Lung (tissue), 11 donors: ENCODE measurements at regions not wholly inside any gene's neighbourhood (a gene's known extent, or its start where the extent isn't known, plus 50 kb on each side); places are given as distances from the start of the nearest gene placed in this dataset.

Source experiments
- ATAC-seq: fragments of 200-7000 bp; cut with Tn5 transposase; one replicate; pipeline ENCODE4 v1.9.1; 2020; ENCODE audit warnings: moderate number of reproducible peaks; ENCODE audit not compliant: insufficient read depth, low FRiP score
- DNase-seq, 3 donors: peaks; one replicate each; pipeline ENCODE4 v3.0.0-alpha.2; 2013 to 2017
- H3K27ac ChIP-seq, 2 donors: one replicate each; pipeline ENCODE4 v1.5.1; 2013; ENCODE audit warnings: mild to moderate bottlenecking in 2 of 2, moderate library complexity in 2 of 2, control low read depth in 1 of 2, inconsistent platforms in 1 of 2, low read depth in 1 of 2, low read length in 1 of 2
- H3K27me3 ChIP-seq, 3 donors: one replicate each; pipeline ENCODE4 v1.5.1; 2013; ENCODE audit warnings: low read length in 2 of 3; ENCODE audit not compliant: control insufficient read depth in 3 of 3, insufficient read depth in 3 of 3
- H3K36me3 ChIP-seq, 4 donors: one replicate each; pipeline ENCODE4 v1.5.1; 2013; ENCODE audit warnings: low read length in 4 of 4, mild to moderate bottlenecking in 1 of 4, moderate library complexity in 1 of 4; ENCODE audit not compliant: control insufficient read depth in 4 of 4, insufficient read depth in 4 of 4
- H3K4me1 ChIP-seq, 5 donors: one replicate each; pipeline ENCODE4 v1.5.1; 2013; ENCODE audit warnings: low read length in 5 of 5, mild to moderate bottlenecking in 2 of 5, moderate library complexity in 1 of 5; ENCODE audit not compliant: control insufficient read depth in 5 of 5, insufficient read depth in 5 of 5
- H3K4me3 ChIP-seq: one replicate; pipeline ENCODE4 v1.5.1; 2013; ENCODE audit warnings: mild to moderate bottlenecking, control low read depth, moderate library complexity
- H3K9ac ChIP-seq, 2 donors: one replicate each; pipeline ENCODE4 v1.5.1; 2013; ENCODE audit warnings: low read length in 2 of 2, control low read depth in 1 of 2; ENCODE audit not compliant: insufficient read depth in 1 of 2
- H3K9me3 ChIP-seq, 4 donors: one replicate each; pipeline ENCODE4 v1.5.1; 2013; ENCODE audit warnings: low read length in 3 of 4, mild to moderate bottlenecking in 1 of 4, moderate library complexity in 1 of 4; ENCODE audit not compliant: control insufficient read depth in 4 of 4, insufficient read depth in 3 of 4
- WGBS, 2 donors: extraction: QIAGEN DNeasy Blood & Tissue Kit; methylation state at CpG; one replicate each; pipeline ENCODE4 v1.1.7; 2013; 5-methylcytosine and 5-hydroxymethylcytosine counted together
- TF ChIP-seq, protein P1 (sequence below): IDR thresholded peaks from 2 replicates; pipeline ENCODE4 v1.5.1; 2012; ENCODE audit warnings: mild to moderate bottlenecking; ENCODE audit errors: control extremely low read depth, extremely low read depth
- donor health status: control.
- donor health status: control.
- donor health status: Bipolar disorder and iron deficiency.
- donor health status: healthy.
- donor health status: DM: yes; HTN: yes; CAD: no.

DNA sequence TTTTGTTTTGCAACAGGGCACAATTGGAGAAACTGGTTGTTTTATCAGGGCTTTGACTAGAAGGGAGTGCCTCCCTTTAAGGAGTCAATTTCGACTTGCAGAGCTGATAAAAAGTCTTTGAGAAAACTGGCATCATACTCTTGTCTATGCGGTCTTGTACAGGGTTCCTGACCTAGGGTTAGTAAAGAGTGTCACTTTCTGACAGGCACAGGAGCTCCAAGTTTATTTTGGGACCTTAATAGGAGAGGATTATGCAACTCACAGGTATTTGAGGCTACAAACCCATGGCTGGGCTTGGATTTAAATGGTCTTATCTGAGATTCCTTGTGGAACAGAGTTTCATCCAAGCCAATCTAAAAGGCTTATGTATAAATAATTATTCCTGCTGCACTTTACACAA lies 365.4 kb downstream of the HTR1B start:
- Histone ChIP-seq H3K4me3 (no peak overlapping the region), H3K4me1 (peaks cover 0 to 3% (median 0%) of the 10 kb centered on the region in 5 donors), H3K27ac (no peak overlapping the region), H3K9ac (no peak overlapping the region), H3K36me3 (no peaks in the 10 kb centered on the region), H3K9me3 (no peaks in the 10 kb centered on the region), H3K27me3 (no peaks in the 10 kb centered on the region)
- TF ChIP-seq, protein P1, sequence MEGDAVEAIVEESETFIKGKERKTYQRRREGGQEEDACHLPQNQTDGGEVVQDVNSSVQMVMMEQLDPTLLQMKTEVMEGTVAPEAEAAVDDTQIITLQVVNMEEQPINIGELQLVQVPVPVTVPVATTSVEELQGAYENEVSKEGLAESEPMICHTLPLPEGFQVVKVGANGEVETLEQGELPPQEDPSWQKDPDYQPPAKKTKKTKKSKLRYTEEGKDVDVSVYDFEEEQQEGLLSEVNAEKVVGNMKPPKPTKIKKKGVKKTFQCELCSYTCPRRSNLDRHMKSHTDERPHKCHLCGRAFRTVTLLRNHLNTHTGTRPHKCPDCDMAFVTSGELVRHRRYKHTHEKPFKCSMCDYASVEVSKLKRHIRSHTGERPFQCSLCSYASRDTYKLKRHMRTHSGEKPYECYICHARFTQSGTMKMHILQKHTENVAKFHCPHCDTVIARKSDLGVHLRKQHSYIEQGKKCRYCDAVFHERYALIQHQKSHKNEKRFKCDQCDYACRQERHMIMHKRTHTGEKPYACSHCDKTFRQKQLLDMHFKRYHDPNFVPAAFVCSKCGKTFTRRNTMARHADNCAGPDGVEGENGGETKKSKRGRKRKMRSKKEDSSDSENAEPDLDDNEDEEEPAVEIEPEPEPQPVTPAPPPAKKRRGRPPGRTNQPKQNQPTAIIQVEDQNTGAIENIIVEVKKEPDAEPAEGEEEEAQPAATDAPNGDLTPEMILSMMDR: no peak
- WGBS, 2 donors: 55 to 76% methylated on average over 2 of the region's 2 CpGs
- ATAC-seq: no peak
- DNase-seq: no peak

DNA sequence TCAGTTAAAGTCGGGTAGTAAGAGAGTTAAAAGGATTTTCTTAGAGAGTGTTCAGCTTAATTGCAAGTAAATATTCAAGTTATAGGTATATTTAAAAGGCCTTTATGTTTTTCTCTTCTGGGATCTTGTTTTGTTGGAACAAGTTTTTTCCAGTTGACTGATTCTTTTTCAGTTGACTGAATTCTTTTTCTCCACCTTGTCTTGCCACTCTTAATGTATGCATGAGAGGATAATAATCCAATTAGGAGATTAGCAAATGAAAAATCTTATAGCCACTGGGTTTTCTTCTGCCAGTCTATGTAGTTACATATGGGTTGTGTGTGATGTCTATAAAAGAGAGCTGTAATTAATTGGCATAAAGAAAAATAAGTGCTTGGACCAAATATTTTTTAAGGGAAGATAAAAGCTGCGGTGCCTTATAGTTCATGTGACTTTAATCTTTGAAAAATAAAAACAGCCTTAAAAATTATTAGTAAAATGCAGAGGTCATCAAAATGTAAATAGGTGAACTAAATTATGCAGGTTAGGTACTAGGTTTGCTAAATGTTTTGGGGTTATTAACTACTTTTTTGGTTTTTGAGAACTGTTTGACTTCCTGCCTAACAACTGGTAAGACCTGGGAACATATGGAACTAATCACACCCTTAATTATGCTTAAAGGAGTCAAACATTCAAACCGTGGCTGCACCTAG lies 367.2 kb downstream of the HTR1B start:
- no peak for DNase-seq
- no peaks in the 10 kb centered on the region for H3K27me3 ChIP-seq
- H3K9me3 ChIP-seq: no peaks in the 10 kb centered on the region
- H3K4me3 ChIP-seq: no peak overlapping the region
- H3K9ac ChIP-seq: no peak overlapping the region
- ATAC-seq: no peak
- TF ChIP-seq, protein P1: no peak
- H3K4me1 ChIP-seq: peaks cover 0 to 3% (median 0%) of the 10 kb centered on the region in 5 donors
- H3K27ac ChIP-seq: no peak overlapping the region
- WGBS, 2 donors: 71 to 75% methylated on average over 3 of the region's 3 CpGs
- H3K36me3 ChIP-seq: no peaks in the 10 kb centered on the region

DNA sequence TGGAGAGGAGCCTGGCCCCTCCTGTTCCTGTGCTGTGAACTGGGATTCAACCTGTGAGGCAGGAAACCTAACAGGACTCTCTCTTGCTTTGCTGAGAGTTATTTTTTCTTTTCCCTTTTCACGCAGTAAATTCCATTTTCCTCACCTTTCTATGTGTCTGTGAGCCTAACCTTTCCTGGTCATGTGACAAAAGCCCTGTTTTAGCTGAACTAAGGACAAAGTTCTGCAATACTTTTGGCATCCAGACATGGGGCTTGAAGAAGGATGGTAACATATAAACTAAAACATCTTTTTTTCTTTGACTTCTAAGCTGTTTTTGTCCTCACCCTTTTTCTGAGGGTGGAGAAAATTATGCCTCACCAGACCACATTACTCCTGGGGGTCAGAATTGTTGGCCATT lies 368.5 kb downstream of the HTR1B start:
- ATAC-seq (no peak), DNase-seq (no peak)
- WGBS, 2 donors: 86 to 89% methylated on average over 1 of the region's 1 CpG
- no peak overlapping the region for H3K9ac ChIP-seq
- H3K36me3 ChIP-seq: no peaks in the 10 kb centered on the region
- H3K9me3 ChIP-seq: no peaks in the 10 kb centered on the region
- TF ChIP-seq, protein P1: no peak
- H3K4me3 ChIP-seq: no peak overlapping the region
- H3K4me1 ChIP-seq: peaks cover 0 to 3% (median 0%) of the 10 kb centered on the region in 5 donors
- no peak overlapping the region for H3K27ac ChIP-seq
- H3K27me3 ChIP-seq: no peaks in the 10 kb centered on the region

DNA sequence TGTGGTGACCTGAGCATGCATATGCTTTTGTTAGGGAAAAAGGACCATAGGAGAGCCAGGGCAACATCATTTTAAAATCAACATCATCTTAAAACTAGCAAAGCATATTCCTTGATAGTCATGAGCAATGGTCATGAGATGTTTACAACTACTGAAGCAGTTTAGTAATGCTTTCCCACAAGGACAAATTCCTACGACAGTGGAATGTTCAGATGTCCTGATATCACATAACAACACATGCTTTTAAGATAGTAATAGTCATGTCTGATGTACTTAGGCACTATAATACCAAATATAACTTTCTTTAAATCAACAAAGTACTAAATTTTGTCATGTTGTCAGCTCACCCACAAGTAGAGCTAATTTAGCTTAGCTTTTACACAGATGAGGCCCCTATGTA lies 370.3 kb downstream of the HTR1B start:
- Histone ChIP-seq H3K4me3 (no peak overlapping the region), H3K9ac (no peak overlapping the region), H3K27me3 (no peaks in the 10 kb centered on the region), H3K36me3 (no peaks in the 10 kb centered on the region), H3K27ac (no peak overlapping the region), H3K4me1 (peaks cover 0 to 3% (median 0%) of the 10 kb centered on the region in 5 donors), H3K9me3 (no peaks in the 10 kb centered on the region)
- 48 to 71% methylated on average over 1 of the region's 1 CpG for WGBS, 2 donors
- ATAC-seq (no peak), DNase-seq (no peak)
- TF ChIP-seq, protein P1: no peak
